K562 (cell line): ENCODE measurements at regions not wholly inside any gene's neighbourhood (a gene's known extent, or its start where the extent isn't known, plus 50 kb on each side); places are given as distances from the start of the nearest gene placed in this dataset.

Experiments used
- HINFP ChIP-seq: fragments of 450-650 bp; conservative IDR thresholded peaks from 2 replicates; pipeline ENCODE4 v1.6.1; 2016; ENCODE audit warnings: missing genetic modification characterization, low read depth, mild to moderate bottlenecking, control low read depth, missing compliant biosample characterization
- IRF9 ChIP-seq: fragments of 450-650 bp; IDR thresholded peaks from 2 replicates; pipeline ENCODE4 v1.6.1; 2016; ENCODE audit warnings: missing biosample characterization, missing genetic modification characterization
- JUND ChIP-seq, 2 experiments: IDR thresholded peaks; 2 replicates in 1 of 2; 3 replicates in 1 of 2; pipeline ENCODE4 v1.6.1; 2011; ENCODE audit warnings: borderline replicate concordance in 2 of 2, low read depth in 2 of 2, low read length in 2 of 2, improper control_type of control experiment in 1 of 2, missing biosample characterization in 1 of 2, missing genetic modification characterization in 1 of 2, missing genetic modification reagents in 1 of 2
- MCM7 ChIP-seq, 2 experiments: fragments of 450-650 bp; IDR thresholded peaks; 2 replicates each; pipeline ENCODE4 v1.6.1; 2016 to 2018
- MTA2 ChIP-seq: fragments of 450-650 bp; IDR thresholded peaks from 2 replicates; pipeline ENCODE4 v1.6.1; 2016; ENCODE audit warnings: low read depth
- PHTF2 ChIP-seq: fragments of 250-450 bp; sonication (Bioruptor Pico); IDR thresholded peaks from 2 replicates; pipeline ENCODE4 v1.5.0; 2021; ENCODE audit warnings: mild to moderate bottlenecking
- RBM22 ChIP-seq: fragments of 200-400 bp; formaldehyde crosslinking; IDR thresholded peaks from 2 replicates; pipeline ENCODE4 v1.6.1; 2018; ENCODE audit warnings: low read length, low read depth; ENCODE audit not compliant: poor library complexity, severe bottlenecking
- RBM39 ChIP-seq: fragments of 200-400 bp; formaldehyde crosslinking; optimal IDR thresholded peaks from 2 replicates; pipeline ENCODE3; 2018; ENCODE audit warnings: low read depth, low read length
- SIRT6 ChIP-seq: IDR thresholded peaks from one replicate; pipeline ENCODE4 v1.6.1; 2012; ENCODE audit warnings: low read depth, mild to moderate bottlenecking, control low read depth, inconsistent platforms, low read length, moderate library complexity
- TBL1XR1 ChIP-seq, 2 experiments: IDR thresholded peaks; 2 replicates each; pipeline ENCODE4 v1.6.1; 2012; ENCODE audit warnings: improper control_type of control experiment in 2 of 2, low read length in 2 of 2, mild to moderate bottlenecking in 1 of 2
- TCFL5 ChIP-seq: fragments of 250-450 bp; sonication (Bioruptor Pico); conservative IDR thresholded peaks from 2 replicates; pipeline ENCODE4 v1.6.1; 2021; ENCODE audit warnings: mild to moderate bottlenecking, moderate library complexity, matching md5 sums
- THRB ChIP-seq: fragments of 450-650 bp; formaldehyde crosslinking; conservative IDR thresholded peaks from 2 replicates; pipeline ENCODE4 v1.4.0; 2022; ENCODE audit warnings: mild to moderate bottlenecking, missing genetic modification characterization
- ZBTB5 ChIP-seq: fragments of 450-650 bp; IDR thresholded peaks from 2 replicates; pipeline ENCODE4 v1.6.1; 2017; ENCODE audit warnings: antibody characterized with exemption
- ZNF431 ChIP-seq: sonication (generic); formaldehyde crosslinking; IDR thresholded peaks from 2 replicates; pipeline ENCODE4 v1.8.0; 2022; ENCODE audit warnings: mild to moderate bottlenecking, missing genetic modification reagents
- ZNF609 ChIP-seq: sonication (generic); formaldehyde crosslinking; IDR thresholded peaks from 2 replicates; pipeline ENCODE4 v1.8.1; 2023; ENCODE audit warnings: missing genetic modification reagents, mild to moderate bottlenecking, borderline replicate concordance

GRCh38 chr19:28614634-28615545 lies 598.1 kb downstream of the UQCRFS1 start (continued):
- 0 out of 2 replicates have a peak, but pooled peaks have one; percentile 0 for TF ChIP-seq HINFP
- TF ChIP-seq JUND (IDR thresholded peaks at IDR 0.05; ENCODE audit: borderline replicate concordance, low read depth, low read length): no peak
- no peak for TF ChIP-seq JUND (tag; IDR thresholded peaks at IDR 0.05; ENCODE audit: borderline replicate concordance, low read depth, low read length)
- TF ChIP-seq SIRT6: peak; percentile 88
- peak; percentile 62 for TF ChIP-seq IRF9
- TF ChIP-seq THRB (CRISPR knock-in tag): 0 out of 2 replicates have a peak, but pooled peaks have one; percentile 56
- no peak for TF ChIP-seq RBM22
- 0 out of 4 replicates have a peak, but pooled peaks of 1 of the 2 experiments have one; percentile 13 for TF ChIP-seq TBL1XR1 (IDR thresholded peaks at IDR 0.05; ENCODE audit: low read length in 2 of 2)
- TF ChIP-seq PHTF2 (CRISPR knock-in tag): no peak
- TF ChIP-seq MTA2: peak; percentile 48; the same call in 1 of the 2 replicates
- no peak for TF ChIP-seq ZBTB5
- TF ChIP-seq ZNF609 (CRISPR knock-in tag): no peak
- no peak for TF ChIP-seq ZNF431 (CRISPR knock-in tag)
- TF ChIP-seq TCFL5 (CRISPR knock-in tag): no peak
- TF ChIP-seq RBM39: no peak
- no peak for TF ChIP-seq MCM7 (IDR thresholded peaks at IDR 0.05)
